ENCODE measurements at regions not wholly inside any gene's neighbourhood (a gene's known extent, or its start where the extent isn't known, plus 50 kb on each side); places are given as distances from the start of the nearest gene placed in this dataset.

GRCh38 chr7:32228601-32229000 is 158.4 kb upstream of the PDE1C start:
- no TSS peak for BruUV-seq (replicated peaks)
- POLR2A ChIA-PET, result no interaction called here

More at GRCh38 chr7:32228601-32229000, 158.4 kb upstream of the PDE1C start:
- ChIA-PET CTCF (no interaction called here), RAD21 (ENCODE audit: low non-redundant PET in 1 of 2, low total read pairs in 2 of 2, uncharacterized antibody in 2 of 2, unreplicated experiment in 2 of 2) (no interaction called here)
- DNase-seq (ENCODE audit: low read depth, low spot score) (no peak), ATAC-seq (no peak)
- Histone ChIP-seq H4K20me1 (ENCODE audit: insufficient read depth) (no peaks in the 10 kb centered on the region), H2AFZ (ENCODE audit: low read depth, low read length, poor library complexity, severe bottlenecking) (no peak overlapping the region), H3K36me3 (ENCODE audit: control insufficient read depth in 1 of 2, insufficient read depth in 2 of 2, low read length in 2 of 2) (no peaks in the 10 kb centered on the region), H3K27ac (ENCODE audit: low read depth, low read length) (no peak overlapping the region), H3K27me3 (ENCODE audit: insufficient read depth, low read length) (peaks cover 61% of the 10 kb centered on the region; the same call in 1 of the 2 replicates), H3K9me3 (ENCODE audit: control insufficient read depth in 1 of 2, insufficient read depth in 1 of 2, low read depth in 1 of 2, low read length in 2 of 2) (no peaks in the 10 kb centered on the region), H3K79me2 (ENCODE audit: insufficient read depth, low read length) (no peaks in the 10 kb centered on the region), H3K4me3 (replicated peaks in 1 of 2; ENCODE audit: low read depth in 1 of 2, low read length in 2 of 2) (no peak overlapping the region), H3K9ac (ENCODE audit: low read length) (no peak overlapping the region), H3K9me2 (ENCODE audit: insufficient read depth) (no peaks in the 10 kb centered on the region), H3K4me1 (ENCODE audit: control insufficient read depth in 1 of 2, insufficient read depth in 2 of 2, low read length in 2 of 2) (no peaks in the 10 kb centered on the region), H3K4me2 (ENCODE audit: low read length) (no peak overlapping the region)
- no peak for TF ChIP-seq ZNF274 (IDR thresholded peaks at IDR 0.05; ENCODE audit: low read depth, low read length)
- TF ChIP-seq FOSL1 (IDR thresholded peaks at IDR 0.05; ENCODE audit: low read depth), result no peak
- no peak for TF ChIP-seq REST (IDR thresholded peaks at IDR 0.05; ENCODE audit: low read depth)
- TF ChIP-seq CBX3 (IDR thresholded peaks at IDR 0.05; ENCODE audit: low read depth), result no peak
- TF ChIP-seq MAX (IDR thresholded peaks at IDR 0.05), result no peak
- no peak for TF ChIP-seq SRF (IDR thresholded peaks at IDR 0.05; ENCODE audit: low read depth)
- TF ChIP-seq EZH2 (IDR thresholded peaks at IDR 0.05), result no peak
- TF ChIP-seq EZH2phosphoT487 (IDR thresholded peaks at IDR 0.05; ENCODE audit: borderline replicate concordance), result no peak
- TF ChIP-seq SIN3A (IDR thresholded peaks at IDR 0.05; ENCODE audit: low read depth), result no peak
- TF ChIP-seq RAD21 (IDR thresholded peaks at IDR 0.05; ENCODE audit: low read depth), result no peak
- TF ChIP-seq YY1 (IDR thresholded peaks at IDR 0.05; ENCODE audit: extremely low read depth, insufficient replicate concordance, low read depth, low read length), result no peak
- no peak for TF ChIP-seq ATF3 (IDR thresholded peaks at IDR 0.05)
- TF ChIP-seq ZBTB33 (IDR thresholded peaks at IDR 0.05; ENCODE audit: extremely low read depth, insufficient replicate concordance, low read length), result no peak
- no peak for TF ChIP-seq CTCF (IDR thresholded peaks at IDR 0.05 in 2 of 3, conservative IDR thresholded peaks at IDR 0.05 in 1 of 3; ENCODE audit: borderline replicate concordance in 1 of 3, insufficient read depth in 1 of 3, low read depth in 2 of 3, low read length in 2 of 3)
- no peak for TF ChIP-seq ZFX (IDR thresholded peaks at IDR 0.05)
- no peak for TF ChIP-seq POLR2A (IDR thresholded peaks at IDR 0.05; ENCODE audit: borderline replicate concordance, extremely low read depth, insufficient read depth, insufficient read length)
- TF ChIP-seq SP1 (IDR thresholded peaks at IDR 0.05; ENCODE audit: low read depth), result no peak
- no peak for TF ChIP-seq CEBPB (IDR thresholded peaks at IDR 0.05; ENCODE audit: low read depth)
- TF ChIP-seq TCF7L2 (IDR thresholded peaks at IDR 0.05; ENCODE audit: borderline replicate concordance, extremely low read depth, insufficient read depth, insufficient read length), result no peak
- TF ChIP-seq JUND (IDR thresholded peaks at IDR 0.05), result no peak
- intact Hi-C loops (cut with micrococcal nuclease), result no loop called here

All from HCT116 (cell line).